ENCODE measurements at regions not wholly inside any gene's neighbourhood (a gene's known extent, or its start where the extent isn't known, plus 50 kb on each side); places are given as distances from the start of the nearest gene placed in this dataset.
"Not testable (repeated sequence)": the region's sequence is repeated elsewhere in the genome, so short reads cannot be mapped to it uniquely, and the experiment has no call there.

DNA sequence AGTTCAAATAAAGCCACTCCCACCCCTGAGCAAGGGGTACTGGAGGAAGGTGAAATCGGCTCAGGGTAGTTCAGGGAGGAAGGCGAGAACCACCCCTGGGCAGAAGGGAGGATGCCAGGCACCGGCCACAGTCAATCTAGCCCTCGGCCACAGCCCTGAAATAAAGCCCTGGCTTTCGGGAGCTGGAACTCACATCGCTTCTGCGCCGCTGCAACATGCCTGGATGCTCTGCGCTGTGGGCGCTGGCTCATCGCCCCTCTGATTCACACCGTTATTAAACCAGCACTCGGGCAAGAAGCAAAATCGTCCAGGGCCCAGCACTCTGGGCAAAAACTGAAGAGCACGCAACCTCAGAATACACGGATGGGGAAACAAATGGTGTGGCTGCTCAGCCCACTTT lies 136.9 kb upstream of the RREB1 start:
- DNase-seq (ENCODE audit: low read depth in 2 of 2) = no peak

DNA sequence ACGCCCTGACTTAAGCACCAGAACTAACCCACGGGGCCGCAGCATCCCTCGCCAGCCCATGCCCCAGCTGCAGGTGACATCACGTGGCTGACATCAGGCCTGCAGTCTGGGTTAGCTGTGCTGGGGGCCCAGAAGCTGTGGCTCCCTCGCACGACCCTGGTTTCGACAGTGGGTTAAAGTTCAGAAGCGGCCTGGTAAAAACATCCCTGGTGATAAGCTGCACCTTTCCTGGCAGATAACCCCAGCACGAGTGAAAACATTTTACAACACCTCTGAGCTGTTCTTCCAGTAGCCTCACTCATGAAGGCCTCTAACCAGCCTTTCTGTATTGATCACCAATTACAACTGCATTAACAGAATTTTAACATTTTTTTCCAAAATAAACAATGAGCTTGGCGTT lies 136.4 kb upstream of the RREB1 start:
- no peak for DNase-seq (ENCODE audit: low read depth in 2 of 2)

DNA sequence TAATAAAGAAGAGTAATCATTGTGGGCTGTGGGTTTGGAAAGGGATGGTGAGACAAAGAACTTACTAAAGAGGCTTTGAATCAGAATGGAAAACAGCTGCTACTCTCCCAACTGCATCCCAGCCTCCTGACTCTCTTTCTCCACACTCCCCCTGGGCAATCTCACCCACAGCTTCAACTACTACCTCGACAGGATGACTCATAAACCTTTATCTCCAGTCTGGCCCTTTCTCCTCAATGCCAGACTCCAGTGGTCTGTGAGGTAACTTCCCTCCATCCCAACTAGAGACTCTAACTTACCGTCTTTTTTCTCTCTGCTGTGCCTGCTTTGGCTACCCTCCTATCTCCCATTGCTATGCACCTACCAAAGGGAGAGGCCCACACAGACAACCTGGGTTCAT lies 135.3 kb upstream of the RREB1 start:
- no peak for DNase-seq (ENCODE audit: low read depth in 2 of 2)

DNA sequence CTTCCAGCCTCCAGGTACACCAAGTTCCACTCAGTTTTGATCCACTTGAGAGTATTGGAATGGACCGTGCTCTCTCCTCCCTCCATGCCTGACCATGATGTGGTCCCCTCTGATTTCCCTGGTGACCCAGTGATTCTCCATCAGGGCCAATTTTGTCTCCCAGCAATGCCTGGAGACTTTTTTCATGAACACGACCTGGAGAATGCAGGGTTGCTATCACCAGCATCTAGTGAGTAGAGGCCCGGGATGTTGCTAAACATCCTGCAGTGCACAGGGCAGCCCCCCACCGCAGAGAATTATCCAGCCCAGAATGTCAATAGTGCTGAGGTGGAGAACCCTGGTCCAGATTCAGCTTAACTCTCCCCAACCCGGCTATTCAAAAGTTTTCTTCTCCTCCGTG lies 134.0 kb upstream of the RREB1 start:
- DNase-seq (ENCODE audit: low read depth in 2 of 2) = no peak

DNA sequence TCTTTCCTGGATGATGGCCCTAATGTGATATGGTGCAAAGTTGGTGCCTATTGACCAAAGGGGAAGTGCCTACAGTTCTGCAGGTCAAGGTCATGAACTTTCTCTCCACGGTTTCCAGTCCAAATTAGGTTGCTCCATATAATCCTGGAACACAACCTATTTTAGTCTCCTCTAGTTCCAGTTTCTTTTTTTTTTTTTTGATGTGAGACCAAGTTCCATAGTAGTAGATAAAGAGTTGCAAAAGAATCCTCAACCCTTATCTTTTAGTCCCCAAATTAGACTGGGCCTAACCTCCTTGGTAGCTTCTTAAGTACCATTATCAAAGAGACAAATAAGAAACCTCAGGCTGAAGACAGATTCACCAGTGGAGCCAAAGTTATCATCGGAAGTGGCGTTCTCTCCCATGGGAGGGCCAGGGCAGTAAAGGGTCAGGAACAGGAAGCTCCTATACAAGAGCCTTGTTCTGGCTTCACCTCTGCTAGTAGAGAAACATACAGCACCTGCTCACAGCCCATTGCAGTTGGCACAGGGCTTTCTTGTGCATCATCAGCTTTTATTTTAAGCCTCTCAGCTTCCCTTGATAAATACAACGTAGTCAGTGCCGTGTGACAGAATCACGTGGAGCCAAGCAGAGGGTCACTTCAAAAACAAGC lies 132.2 kb upstream of the RREB1 start:
- DNase-seq (ENCODE audit: low read depth in 2 of 2) = peak in 1 of 2 donors; percentile 83

DNA sequence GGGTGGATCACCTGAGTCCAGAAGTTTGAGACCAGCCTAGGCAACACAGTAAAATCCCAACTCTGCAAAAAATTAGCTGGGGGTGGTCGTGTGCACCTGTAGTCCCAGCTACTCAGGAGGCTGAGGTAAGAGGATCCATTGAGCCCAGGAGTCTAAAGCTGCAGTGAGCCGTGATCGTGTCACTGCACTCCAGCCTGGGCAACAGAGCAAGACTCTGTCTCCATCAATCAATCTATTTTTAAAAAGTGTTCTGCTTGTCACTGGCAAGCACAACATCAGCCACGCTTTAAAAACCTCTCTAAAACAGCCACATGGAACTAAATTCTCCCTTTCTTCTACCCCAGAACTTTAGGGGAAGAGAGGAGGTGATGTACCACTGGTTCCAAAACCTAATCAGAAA lies 131.6 kb upstream of the RREB1 start:
- DNase-seq (ENCODE audit: low read depth in 2 of 2) = no peak

DNA sequence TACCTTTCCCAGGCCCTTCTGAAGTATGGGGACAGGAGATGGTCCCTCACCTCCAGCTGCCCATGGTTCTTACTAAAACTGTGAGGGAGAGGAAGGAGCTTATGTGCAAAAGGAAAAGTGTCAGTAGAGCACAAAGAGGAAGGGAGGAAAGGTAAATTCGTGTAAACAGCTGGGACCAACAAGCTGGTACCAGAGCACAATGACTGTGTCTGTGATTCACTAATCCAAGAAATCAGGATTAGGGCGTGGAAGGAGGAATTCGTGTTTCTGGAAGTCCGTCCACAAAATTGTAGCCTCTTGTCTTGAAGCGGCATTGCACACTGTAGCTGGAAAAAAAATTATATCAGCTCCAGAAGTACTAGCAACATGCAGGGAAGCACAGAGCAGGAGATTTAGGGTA lies 129.0 kb upstream of the RREB1 start:
- DNase-seq (ENCODE audit: low read depth in 2 of 2) = no peak

DNA sequence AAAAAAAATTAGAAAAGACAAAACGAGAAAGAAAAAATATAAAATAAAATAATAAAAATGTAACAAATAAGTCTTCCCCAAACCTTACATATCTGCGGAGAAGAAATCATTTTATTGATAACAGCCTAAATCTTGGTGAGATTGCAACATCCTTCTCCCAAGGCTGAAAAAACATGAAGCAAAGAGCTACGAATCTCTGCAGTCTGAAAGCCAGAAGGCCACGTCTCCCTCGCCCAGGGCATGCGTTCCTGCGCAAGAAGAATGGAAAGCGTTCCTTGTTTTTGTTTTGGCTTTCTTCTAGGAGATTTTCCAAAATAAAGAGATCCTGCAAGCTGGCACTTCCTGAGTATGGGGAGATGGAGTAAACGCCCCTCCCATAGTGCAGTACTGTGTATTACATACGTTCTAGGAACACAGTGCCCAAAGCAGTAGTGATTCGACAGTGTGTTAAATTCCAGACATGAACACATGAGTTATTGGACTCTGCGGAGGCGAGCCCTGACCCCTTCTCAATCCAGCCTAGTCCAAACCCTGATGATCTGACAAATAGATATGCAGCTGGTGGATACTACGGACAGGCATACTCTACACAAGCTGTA lies 126.7 kb upstream of the RREB1 start:
- DNase-seq (ENCODE audit: low read depth in 2 of 2) = no peak

DNA sequence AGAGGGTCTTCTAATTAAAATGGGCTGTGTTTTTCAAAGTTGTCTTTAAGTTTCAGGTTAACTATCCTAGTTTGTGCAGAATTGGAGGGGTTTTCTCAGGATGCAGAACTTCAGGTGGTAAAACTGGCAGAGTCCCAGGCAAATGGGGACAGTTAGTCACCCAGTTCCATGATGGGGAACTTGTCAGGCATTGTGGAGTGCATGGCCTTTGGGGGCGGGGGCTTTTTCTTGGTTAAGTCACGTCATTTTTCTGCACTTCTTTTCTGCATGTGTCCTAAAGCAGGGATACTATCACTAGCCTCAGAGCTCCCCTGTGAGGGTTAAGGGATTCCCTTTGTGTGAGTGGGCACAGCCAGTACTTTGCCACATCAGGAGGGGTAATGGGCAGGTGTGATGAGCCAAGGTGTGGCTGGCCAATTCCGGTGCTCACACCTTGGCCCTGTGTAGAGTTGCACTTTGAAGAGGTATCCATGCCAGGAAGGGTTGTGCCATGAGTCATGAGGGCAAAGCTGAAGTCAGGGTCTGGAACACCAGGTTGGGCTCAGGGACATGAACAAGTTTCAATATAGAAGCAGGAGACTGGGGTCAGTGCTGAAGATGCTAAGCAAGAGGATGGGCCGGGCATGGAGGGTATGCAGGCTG lies 126.0 kb upstream of the RREB1 start:
- DNase-seq (ENCODE audit: low read depth in 2 of 2) = no peak

DNA sequence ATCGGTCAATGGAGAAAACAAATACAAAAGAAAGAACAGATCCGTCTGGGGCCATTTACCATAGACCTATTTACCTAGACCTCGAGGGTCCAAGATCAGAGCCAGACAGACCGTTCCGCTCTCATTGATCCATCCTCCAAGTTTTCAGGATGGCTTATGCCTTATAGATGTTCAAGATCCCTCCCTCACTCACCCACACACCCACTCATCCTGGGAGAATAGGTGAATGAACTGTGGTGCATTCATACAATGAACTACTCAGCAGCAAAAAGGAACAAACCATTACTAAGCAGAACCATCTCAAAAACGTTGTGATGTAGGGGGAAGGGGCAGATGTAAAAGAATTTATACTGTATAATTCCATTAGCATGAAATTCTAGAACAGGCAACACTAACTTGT lies 125.1 kb upstream of the RREB1 start:
- DNase-seq (ENCODE audit: low read depth in 2 of 2) = no peak

DNA sequence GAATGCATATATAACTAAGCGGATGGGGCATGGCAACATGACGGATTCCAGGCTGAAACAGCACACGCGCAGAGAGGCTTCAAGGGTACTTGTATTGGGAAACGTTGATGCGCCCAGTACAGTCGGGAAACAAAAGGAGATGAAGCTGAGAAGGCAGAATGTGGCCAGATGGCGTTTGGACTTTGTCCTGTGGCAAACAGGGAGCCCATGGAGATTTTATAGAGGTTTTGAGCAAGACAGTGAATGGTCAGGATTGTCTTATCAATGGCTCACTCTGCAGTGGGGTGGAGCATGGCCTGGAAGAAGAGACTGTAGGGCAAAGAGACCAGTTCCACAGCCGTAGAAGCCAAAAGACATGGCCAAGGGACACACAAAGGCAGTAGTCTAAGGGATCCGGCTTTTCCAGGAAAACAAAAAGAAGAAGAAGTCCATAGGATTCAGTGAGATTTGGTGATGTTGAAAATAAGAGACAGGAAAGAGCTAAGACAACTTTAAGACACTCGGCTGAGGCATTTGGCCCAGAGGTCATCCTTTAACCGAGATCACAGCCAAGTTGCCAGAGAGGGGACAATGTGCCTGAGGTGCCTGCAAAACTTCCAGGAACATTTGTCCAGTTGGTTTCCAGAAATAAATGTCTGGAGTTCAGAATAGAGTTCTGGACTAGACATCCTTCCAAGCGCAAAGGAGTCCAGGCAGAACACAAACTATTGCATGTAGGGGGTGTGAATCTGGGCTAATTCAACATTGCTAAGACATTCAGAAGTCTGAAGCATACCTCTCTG lies 123.0 kb upstream of the RREB1 start:
- DNase-seq (ENCODE audit: low read depth in 2 of 2) = no peak

DNA sequence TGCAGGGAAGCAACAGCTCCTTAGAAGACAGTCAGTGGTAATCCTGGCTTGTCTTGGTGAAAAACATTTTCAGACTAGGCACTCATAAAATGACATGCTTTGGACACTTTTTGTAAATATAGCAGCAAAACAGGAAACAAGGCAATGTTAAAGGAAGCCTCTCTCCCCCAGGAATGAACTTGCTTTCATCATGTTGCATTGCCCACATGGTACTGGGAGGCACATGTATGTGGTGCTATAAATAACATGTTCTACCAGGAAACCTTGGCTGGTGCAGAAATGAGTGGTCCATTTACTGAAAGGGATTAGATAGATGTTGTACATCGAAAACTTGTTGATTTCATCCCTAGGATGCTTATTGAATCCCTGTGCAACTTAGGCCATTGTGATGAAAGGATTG lies 121.4 kb upstream of the RREB1 start:
- no peak for DNase-seq (ENCODE audit: low read depth in 2 of 2)

DNA sequence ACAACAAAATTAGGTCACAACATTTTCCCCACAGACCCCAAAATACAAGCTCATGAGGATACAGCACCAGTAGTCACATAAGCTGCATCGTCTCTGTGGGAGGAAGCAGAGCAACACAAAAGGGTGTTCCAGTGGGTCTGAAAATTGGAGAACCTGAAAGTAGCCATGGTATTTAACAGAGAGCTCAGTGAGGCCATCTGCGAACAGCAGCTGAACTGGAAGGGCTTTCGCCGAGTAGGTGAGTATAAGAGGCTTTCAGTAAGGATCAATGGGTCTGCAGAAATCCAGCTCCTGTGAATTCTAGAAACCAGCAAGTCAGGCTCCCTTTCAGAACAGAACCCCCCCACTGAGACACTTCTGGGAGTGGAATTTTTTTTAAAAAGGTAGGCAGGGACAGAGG lies 120.0 kb upstream of the RREB1 start:
- DNase-seq (ENCODE audit: low read depth in 2 of 2) = no peak

DNA sequence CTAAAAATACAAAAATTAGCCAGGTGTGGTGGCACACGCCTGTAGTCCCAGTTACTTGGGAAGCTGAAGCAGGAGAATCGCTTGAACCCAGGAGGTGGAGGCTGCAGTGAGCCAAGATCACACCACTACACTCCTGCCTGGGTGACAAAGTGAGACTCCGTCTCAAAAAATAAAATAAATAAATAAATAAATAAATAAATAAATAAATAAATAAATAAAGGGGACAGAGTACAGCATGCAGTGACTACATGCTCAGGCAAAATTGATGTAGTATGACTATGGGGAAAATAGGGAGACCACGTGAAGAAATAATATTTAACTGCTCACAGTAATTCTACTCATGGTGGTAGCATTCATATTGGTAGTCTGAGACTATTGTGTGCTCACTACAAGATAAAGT lies 117.7 kb upstream of the RREB1 start:
- DNase-seq (ENCODE audit: low read depth in 2 of 2) = not testable (repeated sequence)

DNA sequence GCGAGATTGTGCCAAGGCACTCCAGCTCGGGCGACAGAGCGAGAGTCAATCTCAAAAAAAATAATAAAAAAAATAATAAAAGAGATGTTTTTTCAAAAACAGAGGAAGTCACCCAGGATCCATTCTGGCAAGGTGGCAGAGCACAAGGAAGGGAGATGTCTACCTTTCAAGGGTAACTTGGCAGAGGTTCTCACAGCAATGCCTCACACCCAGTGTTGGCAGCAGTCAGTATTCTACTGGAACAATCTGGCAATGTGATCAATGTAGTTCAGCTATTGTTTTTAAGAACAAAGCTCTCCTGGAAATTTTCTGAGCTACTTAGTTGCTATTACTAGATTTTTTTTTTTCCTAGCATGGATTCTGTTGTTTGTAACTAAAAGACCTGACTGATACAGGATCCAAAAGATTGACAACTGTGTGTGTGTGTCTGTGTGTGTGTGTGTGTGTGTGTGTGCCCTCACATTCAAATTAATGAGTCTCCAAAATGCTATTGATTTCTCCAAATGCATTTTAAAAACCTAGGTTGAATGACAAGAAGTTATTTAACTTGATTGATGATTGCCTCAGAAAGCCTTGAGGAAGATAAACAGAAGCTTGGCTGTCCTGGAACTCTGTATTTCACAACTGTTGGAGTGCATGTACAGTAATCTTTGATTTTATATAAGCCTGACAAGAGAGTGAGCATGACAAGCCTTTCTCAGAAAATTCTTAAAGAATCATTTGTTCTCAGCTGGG lies 114.1 kb upstream of the RREB1 start:
- no peak for DNase-seq (ENCODE audit: low read depth in 2 of 2)

DNA sequence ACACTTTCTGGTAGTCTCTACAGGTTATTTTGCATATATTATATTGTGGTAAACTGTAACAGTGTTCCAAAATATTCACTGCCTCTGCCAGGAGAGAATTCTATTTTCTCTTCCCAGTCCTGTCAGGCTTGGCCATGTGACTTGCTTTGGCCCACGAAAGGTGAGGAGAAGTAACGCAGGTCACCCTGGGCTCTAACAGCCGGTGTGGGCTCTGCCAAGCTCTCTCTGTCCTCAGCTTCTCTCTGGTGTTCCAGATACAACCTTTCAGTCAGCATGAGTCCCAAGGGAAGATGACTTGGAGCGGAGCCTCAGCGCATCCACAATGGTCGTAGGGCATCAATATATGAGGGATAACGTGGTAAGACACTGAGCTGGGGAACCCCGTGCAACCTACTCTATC lies 113.0 kb upstream of the RREB1 start:
- no peak for DNase-seq (ENCODE audit: low read depth in 2 of 2)

DNA sequence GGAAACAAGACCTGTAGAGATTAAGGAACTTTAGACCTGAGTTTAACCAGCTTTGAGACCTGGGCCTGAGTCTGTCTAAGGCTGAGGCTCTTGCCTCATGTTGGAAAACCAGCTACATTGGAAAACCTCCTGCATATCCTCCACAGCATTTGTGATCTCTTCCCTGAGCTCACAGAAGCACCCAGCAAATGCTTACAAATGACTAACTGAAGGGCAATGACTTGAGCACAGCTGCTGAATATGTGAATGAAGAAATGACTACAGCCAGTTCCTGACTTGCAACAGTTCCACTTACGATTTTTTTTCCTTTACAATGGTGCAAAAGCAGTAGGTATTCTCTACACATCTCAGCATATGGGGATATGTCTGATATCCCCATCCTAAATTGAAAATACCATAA lies 112.4 kb upstream of the RREB1 start:
- DNase-seq (ENCODE audit: low read depth in 2 of 2) = no peak

DNA sequence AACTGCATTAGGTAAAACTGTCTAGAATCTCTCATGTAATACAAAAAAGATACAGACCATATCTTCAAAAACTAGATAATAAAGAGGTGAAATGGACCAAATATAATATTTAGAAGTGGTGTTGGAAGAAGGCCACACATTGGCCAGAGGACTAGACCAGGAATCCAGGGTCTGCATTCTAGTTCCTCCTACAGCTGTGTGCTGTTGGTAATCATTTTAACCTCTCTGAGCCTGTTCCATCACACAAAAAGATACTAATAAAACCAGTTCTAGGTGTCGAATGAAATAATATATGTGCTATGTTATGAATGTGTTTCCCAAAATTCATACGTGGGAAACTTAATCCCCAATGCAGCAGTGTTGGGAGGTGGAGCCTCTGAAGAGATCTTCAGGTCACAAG lies 111.6 kb upstream of the RREB1 start:
- no peak for DNase-seq (ENCODE audit: low read depth in 2 of 2)

DNA sequence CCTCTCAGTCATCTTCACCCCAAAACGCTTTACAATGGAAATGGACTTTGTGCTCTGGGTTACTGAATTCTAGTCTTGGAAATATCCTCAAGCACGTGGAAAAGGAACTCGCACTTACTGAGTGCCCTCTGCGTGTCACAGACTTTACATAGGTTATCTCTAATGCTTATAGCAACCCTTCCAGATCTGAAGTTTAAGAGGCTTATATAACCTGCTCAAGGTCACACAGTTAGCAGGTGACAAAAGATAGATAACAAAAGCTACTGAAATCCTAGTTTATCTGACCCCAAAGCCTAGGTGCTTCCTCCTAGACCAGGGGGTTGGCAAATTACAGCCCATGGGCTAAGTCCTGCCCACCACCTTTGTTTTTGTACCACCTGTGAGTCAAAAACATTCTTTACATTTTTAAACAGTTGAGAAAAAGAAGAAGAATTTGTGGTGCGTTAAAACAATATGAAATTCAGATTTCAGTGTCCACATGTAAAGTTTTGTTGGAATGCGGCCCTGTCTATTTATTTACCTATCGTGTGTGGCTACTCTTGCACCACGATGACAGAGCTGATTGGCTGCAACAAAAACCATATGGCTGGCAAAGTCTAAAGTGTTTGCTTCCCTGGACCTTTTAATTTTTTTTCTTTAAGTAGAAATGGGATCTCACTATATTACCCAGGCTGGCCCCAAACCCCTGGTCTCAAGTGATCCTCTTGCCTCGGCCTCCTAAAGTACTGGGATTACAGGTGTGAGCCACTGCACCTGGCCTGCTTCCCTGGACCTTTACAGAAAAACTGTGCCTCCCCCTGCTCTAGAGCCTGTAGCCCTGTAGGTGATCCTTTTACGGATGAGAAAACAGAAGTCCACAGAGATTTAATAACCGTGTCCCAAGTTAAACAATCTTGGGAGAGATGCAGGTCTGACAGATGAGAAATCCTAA lies 110.2 kb upstream of the RREB1 start:
- no peak for DNase-seq (ENCODE audit: low read depth in 2 of 2)

DNA sequence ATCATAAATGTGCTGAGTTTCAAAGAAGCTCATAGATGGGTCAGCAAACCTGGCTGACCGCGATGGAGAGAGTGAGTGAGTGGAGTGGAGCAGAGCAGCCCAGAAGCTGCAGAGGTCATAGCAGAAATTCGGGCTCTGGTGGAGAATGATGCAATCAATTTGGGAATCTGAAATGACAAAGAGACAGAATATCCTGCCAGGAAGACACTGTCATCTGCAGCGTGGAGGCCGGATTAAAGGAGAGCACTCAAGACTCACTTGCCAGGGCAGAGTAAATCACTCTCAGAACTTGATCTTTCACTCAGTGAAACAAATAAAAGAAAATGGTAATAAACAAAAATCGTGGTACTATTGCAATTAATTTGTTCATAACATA lies 109.6 kb upstream of the RREB1 start:
- DNase-seq (ENCODE audit: low read depth in 2 of 2) = no peak
